Left colon (tissue), 2 donors: ENCODE measurements at regions not wholly inside any gene's neighbourhood (a gene's known extent, or its start where the extent isn't known, plus 50 kb on each side); places are given as distances from the start of the nearest gene placed in this dataset.

Experiments used
- ATAC-seq: fragments of 200-7000 bp; cut with Tn5 transposase; one replicate; pipeline ENCODE4 v1.9.1; 2020; ENCODE audit warnings: mild to moderate bottlenecking, moderate library complexity
- DNase-seq, 2 donors: peaks; one replicate each; pipeline ENCODE4 v3.0.0-alpha.2; 2020
- intact Hi-C, 2 donors: fragments of 100-400 bp; cut with DNase I in 1 of 2; cut with micrococcal nuclease in 1 of 2; formaldehyde crosslinking; loops; one replicate each; pipeline versions ENCODE4 v1.11.2 to v1.14.0; 2022; cut with DNase I, micrococcal nuclease
- donor health status: DM: no; HTN: no; CAD: no.
- donor health status: DM: yes; HTN: yes; CAD: no.

- no peak for ATAC-seq
- intact Hi-C loops: no loop called here
- no peak for DNase-seq
Observed at GRCh38 chr3:77835921-77836320, 796.0 kb downstream of the ROBO2 start.

- intact Hi-C loops: no loop called here
- no peak for DNase-seq
- ATAC-seq: no peak
Observed at GRCh38 chr3:77837456-77838025, 797.6 kb downstream of the ROBO2 start.

- intact Hi-C loops: no loop called here
- no peak for DNase-seq
- no peak for ATAC-seq
Observed at GRCh38 chr3:77859156-77859555, 819.3 kb downstream of the ROBO2 start.

GRCh38 chr3:77868725-77869124, 828.8 kb downstream of the ROBO2 start:
- DNase-seq (no peak), ATAC-seq (no peak)
- intact Hi-C loops: no loop called here

- DNase-seq (no peak), ATAC-seq (no peak)
- intact Hi-C loops: no loop called here
Observed at GRCh38 chr3:77869423-77869822, 829.5 kb downstream of the ROBO2 start.

GRCh38 chr3:77871436-77871835, 831.5 kb downstream of the ROBO2 start:
- intact Hi-C loops: no loop called here
- ATAC-seq: no peak
- DNase-seq: no peak

GRCh38 chr3:77873598-77873997, 833.7 kb downstream of the ROBO2 start:
- DNase-seq: no peak
- ATAC-seq: no peak
- intact Hi-C loops: no loop called here

- ATAC-seq (no peak), DNase-seq (no peak)
- intact Hi-C loops: no loop called here
Observed at GRCh38 chr3:77885381-77885780, 845.5 kb downstream of the ROBO2 start.

- ATAC-seq: no peak
- intact Hi-C loops: no loop called here
- no peak for DNase-seq
Observed at GRCh38 chr3:77887611-77888010, 847.7 kb downstream of the ROBO2 start.

- DNase-seq (no peak), ATAC-seq (no peak)
- intact Hi-C loops: no loop called here
Observed at GRCh38 chr3:77889616-77890015, 849.7 kb downstream of the ROBO2 start.

- DNase-seq (no peak), ATAC-seq (no peak)
- intact Hi-C loops: no loop called here
Observed at GRCh38 chr3:77898621-77899020, 858.7 kb downstream of the ROBO2 start.

- ATAC-seq: no peak
- no peak for DNase-seq
- intact Hi-C loops: no loop called here
Observed at GRCh38 chr3:77902675-77903074, 862.8 kb downstream of the ROBO2 start.

- intact Hi-C loops: no loop called here
- DNase-seq (no peak), ATAC-seq (no peak)
Observed at GRCh38 chr3:77906102-77906709, 866.3 kb downstream of the ROBO2 start.

- intact Hi-C loops: no loop called here
- ATAC-seq: no peak
- no peak for DNase-seq
Observed at GRCh38 chr3:77913524-77914174, 873.8 kb downstream of the ROBO2 start.

- DNase-seq (no peak), ATAC-seq (no peak)
- intact Hi-C loops: no loop called here
Observed at GRCh38 chr3:77915336-77915735, 875.4 kb downstream of the ROBO2 start.

GRCh38 chr3:77917225-77917624, 877.3 kb downstream of the ROBO2 start:
- intact Hi-C loops: no loop called here
- no peak for ATAC-seq
- DNase-seq: no peak

GRCh38 chr3:77919244-77919643, 879.3 kb downstream of the ROBO2 start:
- ATAC-seq (no peak), DNase-seq (no peak)
- intact Hi-C loops: no loop called here

GRCh38 chr3:77931255-77932009, 891.5 kb downstream of the ROBO2 start:
- ATAC-seq: no peak
- DNase-seq: no peak
- intact Hi-C loops: no loop called here

- intact Hi-C loops: no loop called here
- ATAC-seq (no peak), DNase-seq (no peak)
Observed at GRCh38 chr3:77932926-77933325, 893.0 kb downstream of the ROBO2 start.

- intact Hi-C loops: no loop called here
- ATAC-seq (no peak), DNase-seq (no peak)
Observed at GRCh38 chr3:77933926-77934325, 894.0 kb downstream of the ROBO2 start.
